Upper lobe of right lung (tissue), 1 donor: ENCODE measurements at regions not wholly inside any gene's neighbourhood (a gene's known extent, or its start where the extent isn't known, plus 50 kb on each side); places are given as distances from the start of the nearest gene placed in this dataset.
A peak's percentile ranks its signal among the peaks of the same experiment; 100 is the strongest.

Experiments
- ATAC-seq: fragments of 200-7000 bp; cut with Tn5 transposase; one replicate; pipeline ENCODE4 v1.9.1; 2020; ENCODE audit warnings: mild to moderate bottlenecking, moderate library complexity
- DNase-seq: peaks from one replicate; pipeline ENCODE4 v3.0.0-alpha.2; 2020
- H3K27ac ChIP-seq: fragments of 200-600 bp; one replicate; pipeline ENCODE4 v1.8.0; 2022
- H3K27me3 ChIP-seq: fragments of 200-600 bp; one replicate; pipeline ENCODE4 v1.8.0; 2022; ENCODE audit warnings: mild to moderate bottlenecking
- H3K36me3 ChIP-seq: fragments of 200-600 bp; one replicate; pipeline ENCODE4 v1.8.0; 2022
- H3K4me1 ChIP-seq: fragments of 200-600 bp; one replicate; pipeline ENCODE4 v1.8.0; 2022
- H3K4me3 ChIP-seq: fragments of 200-600 bp; one replicate; pipeline ENCODE4 v1.8.0; 2022; ENCODE audit warnings: mild to moderate bottlenecking
- H3K9me3 ChIP-seq: fragments of 200-600 bp; one replicate; pipeline ENCODE4 v1.8.0; 2022
- CTCF ChIP-seq: fragments of 200-600 bp; IDR thresholded peaks from one replicate; pipeline ENCODE4 v1.8.0; 2022; ENCODE audit warnings: antibody characterized with exemption
- intact Hi-C: fragments of 100-400 bp; cut with DNase I; formaldehyde crosslinking; loops from one replicate; pipeline ENCODE4 v1.11.0; 2022
- donor health status: DM: no; HTN: yes; CAD: no; lungs with severe emphysema.

- DNase-seq, result no peak
- no peaks in the 10 kb centered on the region for H3K9me3 ChIP-seq
- no peaks in the 10 kb centered on the region for H3K27me3 ChIP-seq
- intact Hi-C loops, result no loop called here
- no peak for ATAC-seq
- no peak overlapping the region for H3K4me3 ChIP-seq
- no peak for TF ChIP-seq CTCF
- no peaks in the 10 kb centered on the region for H3K36me3 ChIP-seq
- H3K27ac ChIP-seq, result no peak overlapping the region
- no peaks in the 10 kb centered on the region for H3K4me1 ChIP-seq
These were observed 257.5 kb upstream of the RBMY1B start for GRCh38 chrY:21253455-21254248.

GRCh38 chrY:21254476-21254875 is 256.7 kb upstream of the RBMY1B start:
- Histone ChIP-seq H3K27me3 (no peaks in the 10 kb centered on the region), H3K4me3 (no peak overlapping the region), H3K27ac (no peak overlapping the region), H3K4me1 (no peaks in the 10 kb centered on the region), H3K9me3 (no peaks in the 10 kb centered on the region), H3K36me3 (no peaks in the 10 kb centered on the region)
- ATAC-seq (no peak), DNase-seq (no peak)
- TF ChIP-seq CTCF, result no peak
- intact Hi-C loops, result no loop called here

GRCh38 chrY:21256820-21257219 is 254.3 kb upstream of the RBMY1B start:
- no peak for DNase-seq
- no peak for TF ChIP-seq CTCF
- no peak overlapping the region for H3K27ac ChIP-seq
- no peaks in the 10 kb centered on the region for H3K4me1 ChIP-seq
- intact Hi-C loops, result no loop called here
- H3K4me3 ChIP-seq, result no peak overlapping the region
- no peaks in the 10 kb centered on the region for H3K36me3 ChIP-seq
- no peaks in the 10 kb centered on the region for H3K27me3 ChIP-seq
- H3K9me3 ChIP-seq, result no peaks in the 10 kb centered on the region
- ATAC-seq, result no peak

- Histone ChIP-seq H3K36me3 (no peaks in the 10 kb centered on the region), H3K27ac (no peak overlapping the region), H3K27me3 (no peaks in the 10 kb centered on the region), H3K4me1 (no peaks in the 10 kb centered on the region), H3K9me3 (no peaks in the 10 kb centered on the region), H3K4me3 (no peak overlapping the region)
- TF ChIP-seq CTCF, result no peak
- ATAC-seq, result no peak
- no peak for DNase-seq
- intact Hi-C loops, result no loop called here
These were observed 251.4 kb upstream of the RBMY1B start for GRCh38 chrY:21259707-21260106.

GRCh38 chrY:21260325-21260724 is 250.8 kb upstream of the RBMY1B start:
- Histone ChIP-seq H3K9me3 (no peaks in the 10 kb centered on the region), H3K27ac (no peak overlapping the region), H3K4me1 (no peaks in the 10 kb centered on the region), H3K4me3 (no peak overlapping the region), H3K36me3 (no peaks in the 10 kb centered on the region), H3K27me3 (no peaks in the 10 kb centered on the region)
- intact Hi-C loops, result no loop called here
- peak; percentile 15 for TF ChIP-seq CTCF
- DNase-seq, result no peak
- ATAC-seq, result no peak

GRCh38 chrY:21261158-21261557 is 250.0 kb upstream of the RBMY1B start:
- no peaks in the 10 kb centered on the region for H3K36me3 ChIP-seq
- intact Hi-C loops, result no loop called here
- DNase-seq, result no peak
- H3K27ac ChIP-seq, result no peak overlapping the region
- H3K27me3 ChIP-seq, result no peaks in the 10 kb centered on the region
- no peak for TF ChIP-seq CTCF
- no peaks in the 10 kb centered on the region for H3K4me1 ChIP-seq
- no peak for ATAC-seq
- no peak overlapping the region for H3K4me3 ChIP-seq
- H3K9me3 ChIP-seq, result no peaks in the 10 kb centered on the region
